Naive thymus-derived CD8-positive, alpha-beta T cell (primary cell): ENCODE measurements at regions not wholly inside any gene's neighbourhood (a gene's known extent, or its start where the extent isn't known, plus 50 kb on each side); places are given as distances from the start of the nearest gene placed in this dataset.

Source experiments
- ATAC-seq, 2 donors: fragments of 150-1000 bp; cut with Tn5 transposase in 1 of 2; sonication (Bioruptor Pico), chemical (Tn5 transposase) in 1 of 2; 1 replicate in 1 of 2; 2 replicates in 1 of 2; pipeline ENCODE4 v1.10.0; 2021; ENCODE audit warnings: mild to moderate bottlenecking in 2 of 2, moderate library complexity in 2 of 2
- POLR2A ChIA-PET: fragments of 350-600 bp; sonication (Branson Sonifier 250); formaldehyde crosslinking; loops from one replicate; lab custom pipeline; 2021; ENCODE audit warnings: antibody characterized with exemption; lab: Charles Lee
- DNase-seq, 10 donors: peaks; one replicate each; pipeline versions ENCODE4 v3.0.0 to v3.0.0-alpha.2; 2020 to 2022
- H3K27ac Mint-ChIP-seq, 10 donors: one replicate each; pipeline ENCODE4 v1.8.0; 2020 to 2022; ENCODE audit warnings: mild to moderate bottlenecking in 10 of 10, mixed read lengths in 10 of 10, moderate library complexity in 4 of 10, inconsistent platforms in 1 of 10
- H3K27me3 Mint-ChIP-seq, 5 donors: one replicate each; pipeline ENCODE4 v1.8.0; 2021 to 2022; ENCODE audit warnings: mixed read lengths in 5 of 5
- H3K36me3 Mint-ChIP-seq, 3 donors: one replicate each; pipeline ENCODE4 v1.8.0; 2020 to 2022; ENCODE audit warnings: mixed read lengths in 3 of 3, mild to moderate bottlenecking in 2 of 3, inconsistent platforms in 1 of 3
- H3K4me1 Mint-ChIP-seq, 4 donors: one replicate each; pipeline ENCODE4 v1.8.0; 2021 to 2022; ENCODE audit warnings: mixed read lengths in 4 of 4
- H3K4me3 Mint-ChIP-seq, 10 donors: one replicate each; pipeline ENCODE4 v1.8.0; 2020 to 2022; ENCODE audit warnings: mild to moderate bottlenecking in 10 of 10, mixed read lengths in 10 of 10, moderate library complexity in 6 of 10, inconsistent platforms in 1 of 10
- H3K9me3 Mint-ChIP-seq, 9 donors: one replicate each; pipeline ENCODE4 v1.8.0; 2020 to 2022; ENCODE audit warnings: mixed read lengths in 9 of 9, mild to moderate bottlenecking in 3 of 9, inconsistent platforms in 1 of 9, moderate library complexity in 1 of 9

DNA sequence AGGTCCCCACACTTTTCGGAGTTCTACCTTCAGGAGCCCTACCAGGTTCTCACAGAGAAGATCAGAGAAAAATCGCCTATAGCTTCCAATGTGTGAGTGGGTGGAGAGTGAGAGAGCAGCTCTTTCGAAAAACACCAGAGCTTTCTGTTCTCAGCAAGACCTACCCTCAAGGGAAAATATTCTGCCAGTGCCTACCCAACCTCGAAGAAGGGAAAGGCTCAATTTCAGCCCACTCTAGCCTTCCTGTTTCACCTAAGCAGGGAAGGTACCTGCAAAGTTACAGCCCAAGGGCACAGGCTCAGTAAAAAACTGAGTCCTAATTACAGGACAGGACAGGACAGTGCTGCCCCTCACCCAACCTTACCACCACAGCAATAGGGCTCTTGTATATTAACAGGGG lies 104.0 kb upstream of the WDR17 start:
- Mint-ChIP-seq H3K36me3 (no peaks in the 10 kb centered on the region), H3K4me1 (no peaks in the 10 kb centered on the region), H3K9me3 (peaks cover 0 to 2% (median 0%) of the 10 kb centered on the region in 9 donors), H3K27me3 (peaks cover 2 to 13% (median 6%) of the 10 kb centered on the region in 5 donors), H3K27ac (no peak overlapping the region), H3K4me3 (no peak overlapping the region)
- no peak for DNase-seq
- no peak for ATAC-seq
- POLR2A ChIA-PET: no interaction called here

GRCh38 chr4:175970072-175970471 lies 95.6 kb upstream of the WDR17 start:
- H3K4me3 Mint-ChIP-seq: no peak overlapping the region
- H3K27ac Mint-ChIP-seq: no peak overlapping the region
- peaks cover 0 to 20% (median 3%) of the 10 kb centered on the region in 9 donors for H3K9me3 Mint-ChIP-seq
- no peaks in the 10 kb centered on the region for H3K4me1 Mint-ChIP-seq
- ATAC-seq (no peak), DNase-seq (no peak)
- peaks cover 0 to 8% (median 6%) of the 10 kb centered on the region in 5 donors for H3K27me3 Mint-ChIP-seq
- POLR2A ChIA-PET: no interaction called here
- no peaks in the 10 kb centered on the region for H3K36me3 Mint-ChIP-seq

DNA sequence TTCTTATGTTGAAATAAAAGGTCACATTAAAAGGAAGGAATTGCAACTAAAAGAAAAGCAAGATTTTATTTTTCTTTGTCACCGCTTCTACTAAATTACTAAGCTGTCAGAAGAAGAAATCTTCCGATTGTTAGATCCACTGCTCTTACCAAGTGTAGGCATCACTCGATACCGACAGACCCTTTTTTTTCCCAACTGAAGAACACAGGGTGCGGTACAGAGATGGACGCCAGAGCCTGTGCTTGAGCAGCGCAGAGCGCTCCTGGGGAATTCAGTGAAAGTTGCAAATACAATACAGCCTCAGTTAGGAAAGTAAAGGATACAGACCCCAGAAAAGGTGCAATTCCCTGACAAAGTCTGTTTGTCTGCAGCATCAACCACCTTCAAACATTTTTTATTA lies 94.9 kb upstream of the WDR17 start:
- H3K36me3 Mint-ChIP-seq: no peaks in the 10 kb centered on the region
- no peak for ATAC-seq
- no peak overlapping the region for H3K4me3 Mint-ChIP-seq
- H3K27ac Mint-ChIP-seq: no peak overlapping the region
- H3K9me3 Mint-ChIP-seq: peaks cover 0 to 20% (median 3%) of the 10 kb centered on the region in 9 donors
- POLR2A ChIA-PET: no interaction called here
- H3K27me3 Mint-ChIP-seq: peaks cover 0 to 8% (median 6%) of the 10 kb centered on the region in 5 donors
- no peak for DNase-seq
- H3K4me1 Mint-ChIP-seq: no peaks in the 10 kb centered on the region

- H3K27me3 Mint-ChIP-seq: peaks cover 0 to 8% (median 6%) of the 10 kb centered on the region in 5 donors
- no peak overlapping the region for H3K27ac Mint-ChIP-seq
- ATAC-seq (no peak), DNase-seq (no peak)
- H3K4me3 Mint-ChIP-seq: no peak overlapping the region
- H3K9me3 Mint-ChIP-seq: peaks cover 0 to 18% (median 3%) of the 10 kb centered on the region in 9 donors
- no peaks in the 10 kb centered on the region for H3K4me1 Mint-ChIP-seq
- no peaks in the 10 kb centered on the region for H3K36me3 Mint-ChIP-seq
- POLR2A ChIA-PET: no interaction called here
These were observed 94.1 kb upstream of the WDR17 start for GRCh38 chr4:175971388-175972179.

- DNase-seq: no peak
- Mint-ChIP-seq H3K27ac (no peak overlapping the region), H3K27me3 (peaks cover 0 to 7% (median 5%) of the 10 kb centered on the region in 5 donors), H3K4me3 (no peak overlapping the region), H3K36me3 (no peaks in the 10 kb centered on the region), H3K4me1 (no peaks in the 10 kb centered on the region), H3K9me3 (peaks cover 0 to 7% (median 0%) of the 10 kb centered on the region in 9 donors)
- POLR2A ChIA-PET: no interaction called here
- no peak for ATAC-seq
These were observed 92.4 kb upstream of the WDR17 start for GRCh38 chr4:175973027-175973923.

DNA sequence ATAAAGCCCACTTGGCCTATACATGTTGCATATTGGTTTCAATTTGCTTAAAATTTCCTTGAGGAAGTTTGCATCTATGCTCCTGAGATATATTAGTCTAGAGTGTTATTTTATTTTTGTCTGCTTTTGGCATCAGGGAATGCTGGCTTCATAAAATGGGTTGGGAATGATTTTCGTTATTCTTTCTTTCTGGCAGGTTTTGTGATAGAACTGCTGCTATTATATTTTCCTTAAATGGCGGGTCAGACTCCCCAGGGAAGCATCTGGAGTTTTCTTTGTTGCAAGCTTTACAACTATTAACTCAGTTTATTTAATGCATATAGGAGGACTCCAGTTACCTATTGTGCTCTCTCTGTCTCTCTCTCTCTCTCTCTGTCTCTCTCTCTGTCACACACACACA lies 82.0 kb upstream of the WDR17 start:
- POLR2A ChIA-PET: no interaction called here
- H3K9me3 Mint-ChIP-seq: peaks cover 0 to 11% (median 0%) of the 10 kb centered on the region in 9 donors
- no peaks in the 10 kb centered on the region for H3K4me1 Mint-ChIP-seq
- DNase-seq (no peak), ATAC-seq (no peak)
- H3K36me3 Mint-ChIP-seq: peaks cover 0 to 7% (median 0%) of the 10 kb centered on the region in 3 donors
- H3K4me3 Mint-ChIP-seq: no peak overlapping the region
- no peak overlapping the region for H3K27ac Mint-ChIP-seq
- peaks cover 0 to 11% (median 3%) of the 10 kb centered on the region in 5 donors for H3K27me3 Mint-ChIP-seq

- H3K27me3 Mint-ChIP-seq: peaks cover 1 to 23% (median 5%) of the 10 kb centered on the region in 5 donors
- H3K4me1 Mint-ChIP-seq: no peaks in the 10 kb centered on the region
- H3K9me3 Mint-ChIP-seq: peaks cover 0 to 11% (median 0%) of the 10 kb centered on the region in 9 donors
- POLR2A ChIA-PET: no interaction called here
- H3K27ac Mint-ChIP-seq: no peak overlapping the region
- peaks cover 0 to 7% (median 0%) of the 10 kb centered on the region in 3 donors for H3K36me3 Mint-ChIP-seq
- no peak overlapping the region for H3K4me3 Mint-ChIP-seq
- ATAC-seq: no peak
- DNase-seq: no peak
These were observed 79.0 kb upstream of the WDR17 start for GRCh38 chr4:175986668-175987067.

DNA sequence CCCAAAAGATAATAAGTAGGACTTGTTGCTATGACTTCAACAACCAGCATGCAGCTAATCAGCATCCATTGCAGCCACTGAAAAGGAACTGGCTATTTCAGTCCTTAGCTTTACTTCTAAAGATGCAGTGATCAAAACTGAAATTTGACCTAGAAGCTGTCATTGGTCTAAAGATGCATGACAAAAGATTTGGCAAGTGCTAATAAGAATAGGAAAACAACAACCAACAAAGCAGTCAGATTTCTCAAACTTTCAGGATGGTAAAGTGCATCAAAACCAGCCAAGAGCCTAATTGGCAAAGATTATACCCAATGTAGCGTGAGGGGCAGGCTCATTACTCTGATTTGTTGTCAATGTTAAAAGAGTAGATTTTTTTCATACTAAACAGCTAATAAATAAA lies 77.1 kb upstream of the WDR17 start:
- peaks cover 1 to 23% (median 8%) of the 10 kb centered on the region in 5 donors for H3K27me3 Mint-ChIP-seq
- no peak overlapping the region for H3K4me3 Mint-ChIP-seq
- peaks cover 0 to 7% (median 0%) of the 10 kb centered on the region in 3 donors for H3K36me3 Mint-ChIP-seq
- POLR2A ChIA-PET: no interaction called here
- H3K9me3 Mint-ChIP-seq: peaks cover 0 to 8% (median 0%) of the 10 kb centered on the region in 9 donors
- H3K4me1 Mint-ChIP-seq: no peaks in the 10 kb centered on the region
- no peak overlapping the region for H3K27ac Mint-ChIP-seq
- no peak for ATAC-seq
- DNase-seq: no peak

DNA sequence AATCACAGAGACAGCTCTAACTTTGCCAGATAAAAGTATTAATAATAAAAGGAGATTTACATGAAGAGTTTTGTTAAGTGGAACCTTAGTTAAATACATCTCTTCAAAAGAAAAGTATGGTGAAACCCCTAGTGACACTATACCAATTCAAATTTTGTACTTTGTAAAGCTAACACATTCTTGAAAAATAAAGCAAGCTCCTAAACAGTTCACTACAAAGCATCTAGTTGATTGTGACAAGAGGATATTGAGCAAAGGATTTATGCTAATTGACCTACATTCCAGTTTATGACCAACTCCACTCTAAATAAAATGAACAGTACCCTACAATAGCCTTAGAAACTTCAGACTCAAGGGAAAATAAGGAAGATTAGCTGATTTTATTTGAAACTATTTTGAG lies 69.4 kb upstream of the WDR17 start:
- H3K4me1 Mint-ChIP-seq: no peaks in the 10 kb centered on the region
- peaks cover 3 to 36% (median 16%) of the 10 kb centered on the region in 5 donors for H3K27me3 Mint-ChIP-seq
- H3K4me3 Mint-ChIP-seq: no peak overlapping the region
- H3K9me3 Mint-ChIP-seq: peaks cover 0 to 5% (median 0%) of the 10 kb centered on the region in 9 donors
- H3K36me3 Mint-ChIP-seq: no peaks in the 10 kb centered on the region
- H3K27ac Mint-ChIP-seq: no peak overlapping the region
- DNase-seq (no peak), ATAC-seq (no peak)
- POLR2A ChIA-PET: no interaction called here

DNA sequence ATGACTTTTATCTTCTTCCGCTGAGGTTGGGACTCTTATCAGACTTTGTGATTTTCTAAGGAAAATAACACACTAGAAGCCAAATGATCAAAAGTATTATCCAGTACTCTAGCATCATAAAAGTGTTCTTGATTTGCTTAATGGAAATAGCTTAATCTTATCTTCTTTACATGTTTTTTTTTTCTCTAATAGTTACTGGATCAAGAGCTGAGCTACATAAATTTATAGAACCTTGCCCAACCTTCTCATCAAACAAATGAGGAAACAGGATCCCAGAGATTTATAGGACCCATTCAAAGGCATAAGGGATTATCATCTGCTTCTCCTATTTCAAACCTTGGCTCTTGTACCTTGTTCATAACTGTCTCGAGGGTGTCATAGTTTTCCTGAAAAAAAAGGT lies 68.3 kb upstream of the WDR17 start:
- peaks cover 0 to 7% (median 3%) of the 10 kb centered on the region in 4 donors for H3K4me1 Mint-ChIP-seq
- no peak overlapping the region for H3K4me3 Mint-ChIP-seq
- no peak for ATAC-seq
- peaks cover 3 to 46% (median 22%) of the 10 kb centered on the region in 5 donors for H3K27me3 Mint-ChIP-seq
- peaks cover 0 to 5% (median 0%) of the 10 kb centered on the region in 9 donors for H3K9me3 Mint-ChIP-seq
- POLR2A ChIA-PET: no interaction called here
- H3K27ac Mint-ChIP-seq: no peak overlapping the region
- DNase-seq: no peak
- H3K36me3 Mint-ChIP-seq: no peaks in the 10 kb centered on the region

DNA sequence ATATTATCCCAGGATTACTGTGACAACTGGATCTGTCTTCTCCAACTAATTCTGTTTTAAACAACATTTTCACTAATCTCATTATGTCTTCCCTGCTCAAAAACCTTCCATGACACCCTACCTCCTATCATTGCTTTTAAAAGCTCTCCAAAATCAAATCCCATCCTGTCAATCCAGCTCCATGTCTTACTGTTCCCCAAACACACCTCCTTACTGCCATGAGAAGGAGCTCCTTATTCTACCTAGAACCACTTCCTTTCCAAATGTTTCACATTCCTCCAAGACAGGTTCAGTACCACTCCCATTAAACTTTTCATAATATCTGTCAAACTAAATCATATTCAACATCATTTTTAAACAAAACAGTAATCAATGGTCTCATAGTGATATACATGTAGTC lies 66.9 kb upstream of the WDR17 start:
- H3K9me3 Mint-ChIP-seq: peaks cover 0 to 5% (median 0%) of the 10 kb centered on the region in 9 donors
- H3K4me3 Mint-ChIP-seq: no peak overlapping the region
- ATAC-seq: no peak
- POLR2A ChIA-PET: no interaction called here
- no peak for DNase-seq
- H3K4me1 Mint-ChIP-seq: peaks cover 2 to 10% (median 8%) of the 10 kb centered on the region in 4 donors
- H3K27ac Mint-ChIP-seq: no peak overlapping the region
- H3K36me3 Mint-ChIP-seq: no peaks in the 10 kb centered on the region
- H3K27me3 Mint-ChIP-seq: peaks cover 13 to 61% (median 29%) of the 10 kb centered on the region in 5 donors

GRCh38 chr4:175999944-176000343 lies 65.7 kb upstream of the WDR17 start:
- peaks cover 2 to 10% (median 8%) of the 10 kb centered on the region in 4 donors for H3K4me1 Mint-ChIP-seq
- DNase-seq: no peak
- no peak for ATAC-seq
- peaks cover 0 to 5% (median 0%) of the 10 kb centered on the region in 9 donors for H3K9me3 Mint-ChIP-seq
- no peaks in the 10 kb centered on the region for H3K36me3 Mint-ChIP-seq
- no peak overlapping the region for H3K27ac Mint-ChIP-seq
- POLR2A ChIA-PET: no interaction called here
- peaks cover 13 to 62% (median 29%) of the 10 kb centered on the region in 5 donors for H3K27me3 Mint-ChIP-seq
- no peak overlapping the region for H3K4me3 Mint-ChIP-seq
